Small intestine (tissue), 7 donors: ENCODE measurements at regions not wholly inside any gene's neighbourhood (a gene's known extent, or its start where the extent isn't known, plus 50 kb on each side); places are given as distances from the start of the nearest gene placed in this dataset.
A peak's percentile ranks its signal among the peaks of the same experiment; 100 is the strongest.

Source experiments
- DNase-seq, 2 donors: peaks; one replicate each; pipeline versions ENCODE4 v3.0.0 to v3.0.0-alpha.2; 2013
- FAIRE-seq: peaks from 2 replicates; lab custom pipeline; 2012; peaks lifted over from hg19 to GRCh38; lab: Jason Lieb, UNC
- H3K27ac ChIP-seq, 3 donors: one replicate each; pipeline ENCODE4 v1.5.1; 2013; ENCODE audit warnings: low read length in 2 of 3, mild to moderate bottlenecking in 2 of 3, control low read depth in 1 of 3, inconsistent platforms in 1 of 3, low read depth in 1 of 3, moderate library complexity in 1 of 3
- H3K27me3 ChIP-seq, 3 donors: one replicate each; pipeline ENCODE4 v1.6.1; 2013; ENCODE audit warnings: low read length in 3 of 3, inconsistent platforms in 1 of 3; ENCODE audit not compliant: control insufficient read depth in 3 of 3, insufficient read depth in 3 of 3
- H3K36me3 ChIP-seq, 3 donors: one replicate each; pipeline ENCODE4 v1.6.1; 2013; ENCODE audit warnings: low read length in 3 of 3, inconsistent platforms in 1 of 3, low read depth in 1 of 3, mild to moderate bottlenecking in 1 of 3, moderate library complexity in 1 of 3; ENCODE audit not compliant: control insufficient read depth in 3 of 3, insufficient read depth in 2 of 3
- H3K4me1 ChIP-seq, 3 donors: one replicate each; pipeline ENCODE4 v1.6.1; 2013; ENCODE audit warnings: low read length in 2 of 3, inconsistent platforms in 1 of 3, low read depth in 1 of 3, mild to moderate bottlenecking in 1 of 3, moderate library complexity in 1 of 3; ENCODE audit not compliant: control insufficient read depth in 3 of 3, insufficient read depth in 2 of 3
- H3K4me3 ChIP-seq, 3 donors: one replicate each; pipeline ENCODE4 v1.5.1; 2013; ENCODE audit warnings: low read length in 3 of 3, control low read depth in 1 of 3, inconsistent platforms in 1 of 3, low read depth in 1 of 3, mild to moderate bottlenecking in 1 of 3, moderate library complexity in 1 of 3
- H3K9me3 ChIP-seq, 2 donors: one replicate each; pipeline ENCODE4 v1.6.1; 2013; ENCODE audit warnings: low read depth in 1 of 2, low read length in 1 of 2; ENCODE audit not compliant: control insufficient read depth in 2 of 2, insufficient read depth in 1 of 2
- WGBS, 3 donors: extraction: QIAGEN DNeasy Blood & Tissue Kit; methylation state at CpG; one replicate each; pipeline ENCODE4 v1.1.7; 2013; 5-methylcytosine and 5-hydroxymethylcytosine counted together
- donor health status: healthy with polysubstance abuse.
- donor health status: control.
- donor health status: control.
- donor health status: Bipolar disorder and iron deficiency.
- donor health status: healthy.

DNA sequence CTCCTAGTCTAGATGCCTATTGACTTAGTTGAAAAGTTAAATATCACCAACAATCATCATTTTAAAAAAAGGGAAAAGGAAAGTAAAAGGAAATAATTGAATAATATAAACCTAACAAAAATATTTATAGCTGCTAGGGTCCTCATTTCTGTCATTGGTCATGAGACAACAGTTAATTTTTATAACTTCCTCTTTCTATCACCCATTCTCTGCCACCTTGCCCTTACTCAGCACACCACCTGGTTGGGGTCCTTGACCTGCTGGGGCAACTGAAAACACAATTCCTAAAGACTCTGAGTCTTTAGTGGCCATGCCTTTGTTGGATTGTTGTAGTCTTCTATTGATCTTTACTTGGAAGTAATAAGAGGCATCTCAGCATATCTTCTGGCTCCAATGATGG is 179.5 kb upstream of the MAST4 start:
- DNase-seq (no peak), FAIRE-seq (no peak)
- Histone ChIP-seq H3K4me1 (no peaks in the 10 kb centered on the region), H3K27me3 (no peaks in the 10 kb centered on the region), H3K27ac (no peak overlapping the region), H3K36me3 (no peaks in the 10 kb centered on the region), H3K4me3 (no peak overlapping the region), H3K9me3 (no peaks in the 10 kb centered on the region)

GRCh38 chr5:66417781-66418180 is 178.4 kb upstream of the MAST4 start:
- no peaks in the 10 kb centered on the region for H3K4me1 ChIP-seq
- H3K27me3 ChIP-seq = no peaks in the 10 kb centered on the region
- peaks cover 0 to 2% of the 10 kb centered on the region in 2 donors for H3K9me3 ChIP-seq
- H3K36me3 ChIP-seq = no peaks in the 10 kb centered on the region
- WGBS, 3 donors = 60 to 80% (median 69%) methylated on average over 2 of the region's 2 CpGs
- FAIRE-seq (no peak), DNase-seq (no peak)
- H3K27ac ChIP-seq = no peak overlapping the region
- H3K4me3 ChIP-seq = no peak overlapping the region

DNA sequence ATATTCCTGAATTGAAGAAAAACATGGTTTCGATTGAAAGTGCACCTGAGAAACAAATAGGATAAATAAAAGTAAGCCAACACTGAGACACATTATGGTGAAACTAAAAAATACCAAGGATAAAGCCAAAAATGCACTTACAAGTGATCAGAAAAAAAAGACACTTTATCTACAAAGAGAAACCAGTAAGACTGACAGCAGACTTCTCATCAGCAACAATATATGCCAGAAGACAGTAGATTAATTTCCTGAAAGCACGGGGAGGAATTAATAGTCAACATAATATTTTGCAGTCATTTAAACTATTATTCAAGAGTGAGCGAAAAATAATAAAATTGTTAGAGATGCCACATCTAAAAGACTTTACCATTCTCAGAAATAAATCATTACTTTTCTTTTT is 172.7 kb upstream of the MAST4 start:
- Histone ChIP-seq H3K9me3 (peaks cover 2 to 3% of the 10 kb centered on the region in 2 donors), H3K27ac (no peak overlapping the region), H3K27me3 (no peaks in the 10 kb centered on the region), H3K36me3 (no peaks in the 10 kb centered on the region), H3K4me3 (no peak overlapping the region), H3K4me1 (no peaks in the 10 kb centered on the region)
- DNase-seq = no peak
- FAIRE-seq = no peak
- 86 to 92% (median 89%) methylated on average over 3 of the region's 3 CpGs for WGBS, 3 donors

- Histone ChIP-seq H3K4me1 (no peaks in the 10 kb centered on the region), H3K4me3 (no peak overlapping the region), H3K27me3 (no peaks in the 10 kb centered on the region), H3K27ac (peak overlapping the region in 1 of 3 donors; percentile 7), H3K36me3 (no peaks in the 10 kb centered on the region), H3K9me3 (peaks cover 2 to 3% of the 10 kb centered on the region in 2 donors)
- no peak for FAIRE-seq
- DNase-seq = no peak
- 60 to 78% (median 64%) methylated on average over 4 of the region's 4 CpGs for WGBS, 3 donors
Observed at GRCh38 chr5:66425842-66426241, 170.4 kb upstream of the MAST4 start.

DNA sequence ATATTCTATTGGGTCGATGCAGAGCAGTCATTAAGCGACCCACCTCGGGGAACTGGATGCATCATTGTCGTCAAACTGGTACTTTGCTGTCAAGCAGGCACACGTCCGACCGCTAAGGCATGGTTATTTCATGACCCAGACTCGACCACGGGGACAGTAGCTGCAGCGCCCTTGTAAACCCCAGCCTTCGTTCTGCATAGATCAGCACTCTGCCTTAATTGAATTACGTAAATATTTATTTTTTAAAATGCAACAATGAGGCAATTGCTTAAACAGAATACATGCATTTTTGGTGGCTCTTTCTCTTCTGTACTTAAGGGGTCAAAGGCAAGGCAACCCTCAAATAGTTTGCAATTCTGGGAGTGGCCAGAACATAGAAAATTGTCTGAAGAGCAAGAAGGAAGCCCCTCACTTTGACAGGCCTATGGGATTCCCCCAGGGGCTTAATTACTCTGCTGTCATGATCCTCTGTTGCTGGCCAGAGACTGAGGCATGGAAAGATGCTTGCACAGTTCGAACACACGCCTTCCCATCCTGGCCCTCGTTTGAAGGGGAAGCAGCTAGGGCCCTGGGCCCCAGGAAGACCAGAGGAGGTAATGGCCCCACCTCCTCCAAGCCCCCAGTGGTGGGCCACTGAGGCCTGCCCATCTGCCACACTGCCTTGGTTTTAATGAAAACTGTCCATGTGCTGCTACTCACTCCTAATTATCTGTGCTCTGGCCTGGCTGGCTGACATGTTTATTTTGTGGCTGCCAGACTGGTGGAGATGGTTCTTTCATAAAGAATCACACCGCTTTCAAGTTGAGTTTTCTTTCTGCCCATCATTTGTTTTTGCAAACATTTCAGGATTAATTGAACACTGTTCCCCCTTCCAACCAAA is 169.7 kb upstream of the MAST4 start:
- DNase-seq (no peak), FAIRE-seq (no peak)
- H3K4me3 ChIP-seq = no peak overlapping the region
- peaks cover 2 to 3% of the 10 kb centered on the region in 2 donors for H3K9me3 ChIP-seq
- no peaks in the 10 kb centered on the region for H3K27me3 ChIP-seq
- WGBS, 3 donors = 68 to 85% (median 77%) methylated on average over 16 of the region's 16 CpGs
- H3K36me3 ChIP-seq = no peaks in the 10 kb centered on the region
- peak overlapping the region in 1 of 3 donors; percentile 20 for H3K27ac ChIP-seq
- no peaks in the 10 kb centered on the region for H3K4me1 ChIP-seq

- DNase-seq (no peak), FAIRE-seq (no peak)
- 62 to 74% (median 71%) methylated on average over 4 of the region's 4 CpGs for WGBS, 3 donors
- no peak overlapping the region for H3K27ac ChIP-seq
- H3K4me1 ChIP-seq = no peaks in the 10 kb centered on the region
- H3K4me3 ChIP-seq = no peak overlapping the region
- H3K36me3 ChIP-seq = no peaks in the 10 kb centered on the region
- peaks cover 0 to 5% of the 10 kb centered on the region in 2 donors for H3K9me3 ChIP-seq
- H3K27me3 ChIP-seq = no peaks in the 10 kb centered on the region
Observed at GRCh38 chr5:66427139-66427442, 169.1 kb upstream of the MAST4 start.

GRCh38 chr5:66436721-66437120 is 159.5 kb upstream of the MAST4 start:
- no peaks in the 10 kb centered on the region for H3K4me1 ChIP-seq

DNA sequence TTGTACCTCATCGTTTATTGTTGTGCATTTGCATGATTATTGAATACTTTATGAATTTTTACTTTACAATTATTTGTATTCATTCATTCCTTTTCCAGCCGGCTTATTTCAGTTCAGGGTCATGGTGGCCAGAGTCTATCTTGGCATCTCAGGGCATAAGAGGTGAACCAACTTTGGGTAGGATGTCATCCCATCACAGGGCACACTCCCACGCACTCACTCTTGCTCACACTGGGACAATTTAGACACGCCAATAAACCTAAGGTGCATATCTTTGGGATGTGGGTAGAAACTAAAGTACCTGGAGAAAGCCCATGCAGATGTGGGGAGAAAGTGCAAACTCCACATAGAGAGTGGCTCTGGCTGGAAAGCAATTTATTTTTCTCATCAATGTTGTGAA is 158.1 kb upstream of the MAST4 start:
- Histone ChIP-seq H3K4me1 (no peaks in the 10 kb centered on the region), H3K4me3 (no peak overlapping the region), H3K27ac (no peak overlapping the region), H3K27me3 (no peaks in the 10 kb centered on the region), H3K36me3 (no peaks in the 10 kb centered on the region), H3K9me3 (no peaks in the 10 kb centered on the region)
- FAIRE-seq (no peak), DNase-seq (no peak)
- 72 to 88% (median 79%) methylated on average over 4 of the region's 4 CpGs for WGBS, 3 donors

More at GRCh38 chr5:66436721-66437120, 159.5 kb upstream of the MAST4 start:
- FAIRE-seq (no peak), DNase-seq (no peak)
- H3K27ac ChIP-seq = no peak overlapping the region
- no peaks in the 10 kb centered on the region for H3K27me3 ChIP-seq
- H3K9me3 ChIP-seq = peaks cover 0 to 2% of the 10 kb centered on the region in 2 donors
- no peaks in the 10 kb centered on the region for H3K36me3 ChIP-seq
- no peak overlapping the region for H3K4me3 ChIP-seq
- WGBS, 3 donors = 83 to 90% (median 87%) methylated on average over 3 of the region's 3 CpGs

DNA sequence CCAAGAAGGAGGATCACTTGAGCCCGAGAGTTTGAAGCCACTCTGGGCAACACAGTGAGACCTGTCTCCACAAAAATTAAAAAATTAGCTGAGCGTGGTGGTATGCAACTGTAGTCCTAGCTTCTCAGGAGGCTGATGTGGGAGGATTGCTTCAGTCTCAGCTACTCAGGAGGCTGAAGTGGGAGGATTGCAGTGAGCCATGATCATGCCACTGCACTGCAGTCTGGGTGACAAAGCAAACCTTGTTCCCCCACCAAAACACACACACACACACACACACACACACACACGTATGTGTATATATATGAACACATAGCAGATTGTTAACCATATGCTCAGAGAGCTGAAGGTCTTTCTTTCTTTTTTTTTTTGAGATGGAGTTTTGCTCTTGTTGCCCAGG is 157.5 kb upstream of the MAST4 start:
- Histone ChIP-seq H3K4me1 (no peaks in the 10 kb centered on the region), H3K27ac (no peak overlapping the region), H3K27me3 (no peaks in the 10 kb centered on the region), H3K4me3 (no peak overlapping the region), H3K9me3 (no peaks in the 10 kb centered on the region), H3K36me3 (no peaks in the 10 kb centered on the region)
- FAIRE-seq (no peak), DNase-seq (no peak)
- WGBS, 3 donors = 69 to 80% (median 76%) methylated on average over 3 of the region's 3 CpGs
